ENCODE measurements at regions not wholly inside any gene's neighbourhood (a gene's known extent, or its start where the extent isn't known, plus 50 kb on each side); places are given as distances from the start of the nearest gene placed in this dataset.
"Not testable (repeated sequence)": the region's sequence is repeated elsewhere in the genome, so short reads cannot be mapped to it uniquely, and the experiment has no call there.

- TF ChIP-seq, protein P1, sequence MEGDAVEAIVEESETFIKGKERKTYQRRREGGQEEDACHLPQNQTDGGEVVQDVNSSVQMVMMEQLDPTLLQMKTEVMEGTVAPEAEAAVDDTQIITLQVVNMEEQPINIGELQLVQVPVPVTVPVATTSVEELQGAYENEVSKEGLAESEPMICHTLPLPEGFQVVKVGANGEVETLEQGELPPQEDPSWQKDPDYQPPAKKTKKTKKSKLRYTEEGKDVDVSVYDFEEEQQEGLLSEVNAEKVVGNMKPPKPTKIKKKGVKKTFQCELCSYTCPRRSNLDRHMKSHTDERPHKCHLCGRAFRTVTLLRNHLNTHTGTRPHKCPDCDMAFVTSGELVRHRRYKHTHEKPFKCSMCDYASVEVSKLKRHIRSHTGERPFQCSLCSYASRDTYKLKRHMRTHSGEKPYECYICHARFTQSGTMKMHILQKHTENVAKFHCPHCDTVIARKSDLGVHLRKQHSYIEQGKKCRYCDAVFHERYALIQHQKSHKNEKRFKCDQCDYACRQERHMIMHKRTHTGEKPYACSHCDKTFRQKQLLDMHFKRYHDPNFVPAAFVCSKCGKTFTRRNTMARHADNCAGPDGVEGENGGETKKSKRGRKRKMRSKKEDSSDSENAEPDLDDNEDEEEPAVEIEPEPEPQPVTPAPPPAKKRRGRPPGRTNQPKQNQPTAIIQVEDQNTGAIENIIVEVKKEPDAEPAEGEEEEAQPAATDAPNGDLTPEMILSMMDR (IDR thresholded peaks at IDR 0.05; ENCODE audit: low read depth, low read length) = no peak
- no peak within 1 kb of the TSS for H3K4me3 ChIP-seq (ENCODE audit: low read depth, low read length)
Measured at GRCh38 chr3:87792534-87793336, 266.1 kb downstream of the CGGBP1 start, which contains the start of gene HTR1F. TSS of gene HTR1F (plus strand) at chr3:87792706.

DNA sequence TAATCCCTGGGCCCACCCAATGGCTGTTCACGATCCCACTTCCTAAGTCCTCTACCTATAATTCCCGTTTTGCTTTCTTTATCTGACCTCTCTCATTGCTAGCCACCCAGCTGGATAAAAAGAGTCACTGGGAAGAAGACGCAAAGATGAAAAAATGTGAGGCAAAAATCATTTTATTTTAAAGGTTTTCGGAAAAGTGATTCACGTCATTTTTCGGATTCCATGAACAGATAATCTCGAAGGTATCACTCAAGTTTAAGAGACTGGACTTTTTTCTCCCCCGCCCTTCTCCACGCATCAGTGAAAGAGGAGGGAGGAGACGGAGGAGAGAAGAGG is 266.6 kb downstream of the CGGBP1 start:
- H3K4me3 ChIP-seq (ENCODE audit: low read depth, low read length) = no peak overlapping the region
- TF ChIP-seq, protein P1 (IDR thresholded peaks at IDR 0.05; ENCODE audit: low read depth, low read length) = no peak

DNA sequence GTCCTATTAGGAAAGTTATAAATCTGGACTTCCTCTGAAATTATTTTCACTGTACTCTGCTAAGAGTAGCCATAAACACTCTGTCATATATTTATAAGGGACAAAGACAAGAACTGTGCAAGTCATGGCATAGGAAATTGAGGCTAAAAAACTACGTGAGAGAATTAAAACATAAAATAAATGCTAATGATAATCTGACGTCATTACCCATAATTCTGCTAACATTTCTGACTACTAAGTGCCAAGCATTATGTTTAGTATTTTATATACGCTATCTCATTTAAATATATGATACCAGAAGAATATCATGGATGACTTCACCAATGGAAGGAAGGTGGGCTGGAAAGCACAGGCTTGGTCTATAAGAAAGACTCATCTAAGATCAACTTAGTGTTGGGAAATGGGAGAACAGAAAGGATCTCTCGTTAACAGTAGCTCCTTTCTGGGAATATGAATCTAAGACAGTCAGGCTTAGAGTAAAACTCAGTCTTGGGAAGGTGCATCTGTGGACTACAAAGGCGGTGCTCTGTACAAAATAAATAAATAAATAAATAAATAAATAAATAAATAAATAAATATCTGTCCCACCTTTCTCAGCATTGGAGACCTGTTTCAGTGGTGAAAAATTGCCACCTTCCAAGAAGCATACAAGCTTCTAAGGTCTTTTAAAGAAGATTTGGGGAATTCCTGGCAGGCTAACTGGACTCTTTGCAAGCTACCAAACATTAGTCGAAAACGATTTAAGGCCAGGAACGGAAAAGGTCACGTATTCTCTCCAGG is 267.4 kb downstream of the CGGBP1 start:
- TF ChIP-seq, protein P1 (IDR thresholded peaks at IDR 0.05; ENCODE audit: low read depth, low read length) = no peak
- H3K4me3 ChIP-seq (ENCODE audit: low read depth, low read length) = no peak overlapping the region

- H3K4me3 ChIP-seq (ENCODE audit: low read depth, low read length) = not testable (repeated sequence)
Measured at GRCh38 chr3:87789049-87789448, 269.8 kb downstream of the CGGBP1 start.

- no peak overlapping the region for H3K4me3 ChIP-seq (ENCODE audit: low read depth, low read length)
- TF ChIP-seq, protein P1 (IDR thresholded peaks at IDR 0.05; ENCODE audit: low read depth, low read length) = no peak
Measured at GRCh38 chr3:87788516-87788915, 270.3 kb downstream of the CGGBP1 start.

- TF ChIP-seq, protein P1 (IDR thresholded peaks at IDR 0.05; ENCODE audit: low read depth, low read length) = no peak
- no peak overlapping the region for H3K4me3 ChIP-seq (ENCODE audit: low read depth, low read length)
Measured at GRCh38 chr3:87780811-87781210, 278.0 kb downstream of the CGGBP1 start.

GRCh38 chr3:87778876-87779275 is 279.9 kb downstream of the CGGBP1 start:
- TF ChIP-seq, protein P1 (IDR thresholded peaks at IDR 0.05; ENCODE audit: low read depth, low read length) = no peak
- no peak overlapping the region for H3K4me3 ChIP-seq (ENCODE audit: low read depth, low read length)
